Ascending aorta (tissue), 2 donors: ENCODE measurements at regions not wholly inside any gene's neighbourhood (a gene's known extent, or its start where the extent isn't known, plus 50 kb on each side); places are given as distances from the start of the nearest gene placed in this dataset.

Experiments
- DNase-seq, 2 donors: peaks; one replicate each; pipeline ENCODE4 v3.0.0-alpha.2; 2019; ENCODE audit warnings: low spot score in 2 of 2
- H3K27ac ChIP-seq, 2 donors: fragments of 200-600 bp; sonication (generic); one replicate each; pipeline ENCODE4 v1.5.1; 2016 to 2017; ENCODE audit warnings: mild to moderate bottlenecking in 1 of 2
- H3K27me3 ChIP-seq: fragments of 200-600 bp; sonication (generic); one replicate; pipeline ENCODE4 v1.5.1; 2017
- H3K36me3 ChIP-seq, 2 donors: fragments of 200-600 bp; sonication (generic); one replicate each; pipeline ENCODE4 v1.5.1; 2016
- H3K4me1 ChIP-seq, 2 donors: fragments of 200-600 bp; sonication (generic); one replicate each; pipeline ENCODE4 v1.5.1; 2016 to 2017; ENCODE audit warnings: mild to moderate bottlenecking in 1 of 2
- H3K4me3 ChIP-seq, 2 donors: fragments of 200-600 bp; sonication (generic); one replicate each; pipeline ENCODE4 v1.5.1; 2016 to 2017; ENCODE audit warnings: mild to moderate bottlenecking in 1 of 2
- H3K9me3 ChIP-seq, 2 donors: fragments of 200-600 bp; sonication (generic); one replicate each; pipeline ENCODE4 v1.5.1; 2016
- intact Hi-C: fragments of 100-400 bp; cut with DNase I; formaldehyde crosslinking; loops from one replicate; pipeline ENCODE4 v1.15.1; 2023
- TF ChIP-seq, protein P1 (sequence below), 3 experiments: fragments of 200-600 bp in 2 of 3; fragments of 450-650 bp in 1 of 3; sonication (generic) in 2 of 3; IDR thresholded peaks; one replicate each; pipeline ENCODE4 v1.5.1; 2016 to 2019; ENCODE audit warnings: antibody characterized with exemption in 3 of 3, mild to moderate bottlenecking in 1 of 3, moderate library complexity in 1 of 3

DNA sequence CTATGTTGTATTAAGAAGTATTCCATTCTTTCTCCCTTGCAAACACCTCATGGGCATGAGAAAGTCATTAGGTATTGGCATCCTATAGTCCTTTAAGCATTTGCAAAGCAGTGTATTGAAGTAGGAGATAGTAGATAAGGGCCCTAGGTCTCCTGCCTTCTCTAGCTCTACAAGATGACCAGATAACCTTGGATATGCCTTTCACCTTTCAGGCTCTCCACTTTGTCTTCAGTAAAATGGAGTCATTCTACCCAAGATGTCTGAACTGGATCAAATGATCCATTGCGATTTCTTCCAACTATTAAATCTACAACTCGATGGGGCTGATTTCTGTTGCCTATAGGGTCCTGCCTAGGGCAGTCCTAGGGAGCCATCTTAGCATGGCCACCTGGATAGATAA, 132.1 kb upstream of the BTG1 start:
- Histone ChIP-seq H3K27me3 (no peaks in the 10 kb centered on the region), H3K9me3 (no peaks in the 10 kb centered on the region), H3K27ac (peak overlapping the region in 1 of 2 donors; percentile 29), H3K36me3 (no peaks in the 10 kb centered on the region), H3K4me3 (no peak overlapping the region), H3K4me1 (peaks cover 0 to 3% of the 10 kb centered on the region in 2 donors)
- intact Hi-C loops = no loop called here
- DNase-seq = no peak
- TF ChIP-seq, protein P1, sequence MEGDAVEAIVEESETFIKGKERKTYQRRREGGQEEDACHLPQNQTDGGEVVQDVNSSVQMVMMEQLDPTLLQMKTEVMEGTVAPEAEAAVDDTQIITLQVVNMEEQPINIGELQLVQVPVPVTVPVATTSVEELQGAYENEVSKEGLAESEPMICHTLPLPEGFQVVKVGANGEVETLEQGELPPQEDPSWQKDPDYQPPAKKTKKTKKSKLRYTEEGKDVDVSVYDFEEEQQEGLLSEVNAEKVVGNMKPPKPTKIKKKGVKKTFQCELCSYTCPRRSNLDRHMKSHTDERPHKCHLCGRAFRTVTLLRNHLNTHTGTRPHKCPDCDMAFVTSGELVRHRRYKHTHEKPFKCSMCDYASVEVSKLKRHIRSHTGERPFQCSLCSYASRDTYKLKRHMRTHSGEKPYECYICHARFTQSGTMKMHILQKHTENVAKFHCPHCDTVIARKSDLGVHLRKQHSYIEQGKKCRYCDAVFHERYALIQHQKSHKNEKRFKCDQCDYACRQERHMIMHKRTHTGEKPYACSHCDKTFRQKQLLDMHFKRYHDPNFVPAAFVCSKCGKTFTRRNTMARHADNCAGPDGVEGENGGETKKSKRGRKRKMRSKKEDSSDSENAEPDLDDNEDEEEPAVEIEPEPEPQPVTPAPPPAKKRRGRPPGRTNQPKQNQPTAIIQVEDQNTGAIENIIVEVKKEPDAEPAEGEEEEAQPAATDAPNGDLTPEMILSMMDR (IDR thresholded peaks at IDR 0.05) = no peak

DNA sequence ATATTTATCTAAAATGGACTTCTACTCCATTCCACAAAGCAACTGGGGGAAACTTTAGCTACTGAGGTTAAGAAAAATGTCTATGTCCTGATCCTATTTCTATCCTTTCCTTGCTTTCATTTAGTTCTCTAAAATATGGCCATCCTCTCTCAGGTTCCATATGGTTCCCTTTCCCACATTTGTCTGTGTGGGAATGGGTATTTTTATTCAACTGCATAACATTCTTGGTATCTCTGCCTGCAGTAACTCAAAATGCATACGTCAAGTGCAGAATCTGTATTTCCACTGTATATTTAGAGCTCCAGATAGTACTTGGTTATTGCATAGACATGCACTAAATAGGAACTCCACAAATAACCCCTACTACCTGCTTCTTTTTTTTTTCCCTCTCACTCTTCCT, 130.6 kb upstream of the BTG1 start:
- H3K27me3 ChIP-seq = no peaks in the 10 kb centered on the region
- no peak for DNase-seq
- intact Hi-C loops = no loop called here
- H3K9me3 ChIP-seq = no peaks in the 10 kb centered on the region
- H3K4me3 ChIP-seq = no peak overlapping the region
- TF ChIP-seq, protein P1 (IDR thresholded peaks at IDR 0.05) = no peak
- peaks cover 0 to 3% of the 10 kb centered on the region in 2 donors for H3K4me1 ChIP-seq
- H3K27ac ChIP-seq = no peak overlapping the region
- no peaks in the 10 kb centered on the region for H3K36me3 ChIP-seq

DNA sequence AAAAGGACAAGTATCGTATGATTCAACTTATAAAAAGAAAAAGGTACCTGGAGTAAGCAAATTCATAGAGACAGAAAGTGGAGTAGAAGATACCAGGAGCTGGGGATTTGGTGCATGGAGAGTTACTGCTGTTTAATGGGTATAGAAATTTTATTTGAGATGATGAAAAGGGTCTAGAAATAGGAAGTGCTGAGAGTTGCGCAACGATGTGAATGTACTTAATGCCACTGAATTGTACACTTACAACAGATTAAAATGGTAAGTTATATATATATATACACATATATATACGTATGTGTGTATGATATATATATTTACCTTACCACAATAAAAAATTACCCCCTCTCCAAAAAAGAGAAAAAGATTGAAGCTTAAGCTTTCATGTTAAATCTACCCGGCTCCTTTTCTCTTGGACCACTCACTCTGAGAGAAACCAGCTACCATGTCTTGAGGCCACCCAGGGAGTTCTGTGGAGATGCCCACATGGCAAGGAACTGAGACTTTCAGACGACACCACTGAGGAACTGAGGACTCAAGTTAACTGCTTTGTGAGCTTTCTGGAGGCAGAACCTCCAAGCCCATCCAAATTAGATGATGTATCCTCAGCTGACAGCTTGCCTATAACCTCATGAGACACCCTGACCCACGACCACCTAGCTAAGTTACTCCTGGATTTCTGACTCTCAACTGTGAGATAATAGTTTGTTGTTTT, 130.0 kb upstream of the BTG1 start:
- no peaks in the 10 kb centered on the region for H3K9me3 ChIP-seq
- no peak overlapping the region for H3K4me3 ChIP-seq
- H3K36me3 ChIP-seq = no peaks in the 10 kb centered on the region
- no peak overlapping the region for H3K27ac ChIP-seq
- DNase-seq = no peak
- TF ChIP-seq, protein P1 (IDR thresholded peaks at IDR 0.05) = no peak
- no peaks in the 10 kb centered on the region for H3K27me3 ChIP-seq
- H3K4me1 ChIP-seq = peaks cover 0 to 3% of the 10 kb centered on the region in 2 donors
- intact Hi-C loops = no loop called here

DNA sequence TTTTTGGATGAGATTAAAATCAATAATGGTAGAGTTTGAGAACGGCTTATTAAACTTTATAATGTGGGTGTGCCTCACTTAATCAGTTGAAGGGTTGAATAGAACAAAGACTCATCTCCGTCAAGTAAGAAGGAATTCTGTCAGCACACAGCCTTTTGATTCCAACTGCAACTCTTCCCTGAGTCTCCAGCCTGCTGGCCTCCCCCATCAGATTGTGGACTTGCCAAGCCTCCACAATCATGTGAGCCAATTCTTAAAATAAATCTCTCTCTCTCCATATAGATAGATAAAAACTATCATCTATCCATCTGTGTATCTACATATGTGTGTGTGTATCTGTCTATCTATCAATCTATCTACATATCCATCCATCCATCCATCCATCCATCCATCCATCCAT, 127.4 kb upstream of the BTG1 start:
- H3K27me3 ChIP-seq = no peaks in the 10 kb centered on the region
- H3K9me3 ChIP-seq = no peaks in the 10 kb centered on the region
- H3K4me3 ChIP-seq = no peak overlapping the region
- H3K27ac ChIP-seq = no peak overlapping the region
- DNase-seq = no peak
- H3K4me1 ChIP-seq = no peaks in the 10 kb centered on the region
- intact Hi-C loops = no loop called here
- H3K36me3 ChIP-seq = no peaks in the 10 kb centered on the region
- TF ChIP-seq, protein P1 (IDR thresholded peaks at IDR 0.05) = no peak

DNA sequence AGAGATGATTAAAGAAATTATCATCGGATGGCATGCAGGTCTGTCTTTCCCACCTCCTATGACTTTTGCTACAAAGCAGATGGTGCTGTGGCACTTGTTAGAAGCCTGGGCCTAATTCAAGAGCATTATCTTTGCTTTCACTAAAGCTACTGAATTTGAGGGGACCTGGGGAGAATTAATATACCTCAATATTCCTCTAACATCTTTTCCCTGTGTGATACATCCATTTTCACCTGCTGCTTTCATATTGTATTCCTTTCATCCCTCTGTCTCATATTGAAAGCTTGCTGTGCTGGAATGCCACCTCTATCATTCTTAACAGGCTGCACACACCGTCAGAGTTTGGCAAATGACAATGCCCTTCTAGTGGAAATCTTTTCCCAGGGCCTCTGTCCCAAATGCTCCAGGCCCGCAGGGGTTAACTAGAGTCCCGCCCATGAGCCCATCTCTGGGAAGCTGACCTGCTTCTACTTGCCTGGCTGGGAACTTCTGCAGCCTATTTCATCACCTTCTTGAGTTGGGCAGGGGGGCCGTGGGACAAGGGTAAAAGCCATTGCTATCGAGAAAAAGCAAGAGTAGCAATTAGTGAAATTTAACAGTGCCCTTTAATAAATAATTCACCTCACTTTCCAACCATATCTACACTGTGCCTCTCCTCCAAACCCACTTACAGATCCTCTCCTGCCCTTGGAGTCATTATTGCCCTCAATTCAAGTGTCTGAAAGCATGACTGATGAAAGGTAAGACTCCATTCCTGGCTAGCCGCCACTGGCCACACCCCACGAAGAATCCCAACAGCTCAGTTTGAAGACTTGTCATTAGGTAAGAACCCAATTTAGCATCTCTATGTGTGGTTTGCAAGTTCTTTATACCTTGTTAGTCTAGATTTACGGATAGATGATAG, 126.7 kb upstream of the BTG1 start:
- Histone ChIP-seq H3K9me3 (no peaks in the 10 kb centered on the region), H3K4me3 (no peak overlapping the region), H3K4me1 (no peaks in the 10 kb centered on the region), H3K27me3 (no peaks in the 10 kb centered on the region), H3K36me3 (no peaks in the 10 kb centered on the region), H3K27ac (no peak overlapping the region)
- intact Hi-C loops = no loop called here
- no peak for DNase-seq
- TF ChIP-seq, protein P1 (IDR thresholded peaks at IDR 0.05) = no peak
